ENCODE measurements at regions not wholly inside any gene's neighbourhood (a gene's known extent, or its start where the extent isn't known, plus 50 kb on each side); places are given as distances from the start of the nearest gene placed in this dataset.

- TF ChIP-seq POLR2A (IDR thresholded peaks at IDR 0.05) (no peak), POLR2AphosphoS5 (IDR thresholded peaks at IDR 0.05) (no peak)
These were observed 177.8 kb downstream of the GIPC2 start for GRCh38 chr1:78223417-78224215.

Data from spleen (tissue), 3 donors.